DOHH2 (cell line): ENCODE measurements at regions not wholly inside any gene's neighbourhood (a gene's known extent, or its start where the extent isn't known, plus 50 kb on each side); places are given as distances from the start of the nearest gene placed in this dataset.

Experiments used
- H3F3A ChIP-seq: fragments of 200-600 bp; sonication (generic), shearing (Covaris generic); 2 replicates; pipeline ENCODE4 v1.6.0; 2016; ENCODE audit warnings: antibody characterized with exemption, mild to moderate bottlenecking; ENCODE audit not compliant: control insufficient read depth, insufficient read depth
- H3K27ac ChIP-seq: fragments of 200-600 bp; sonication (generic); 2 replicates; pipeline ENCODE4 v1.5.1; 2014; ENCODE audit warnings: low read depth, mild to moderate bottlenecking, low read length, moderate library complexity
- H3K27me3 ChIP-seq: fragments of 200-600 bp; sonication (generic); 2 replicates; pipeline ENCODE4 v1.6.1; 2014; ENCODE audit warnings: mild to moderate bottlenecking, low read length, mixed read lengths; ENCODE audit not compliant: control insufficient read depth
- H3K36me3 ChIP-seq: fragments of 200-600 bp; sonication (generic); 2 replicates; pipeline ENCODE4 v1.6.1; 2014; ENCODE audit warnings: mild to moderate bottlenecking, low read length, moderate library complexity, mixed read lengths; ENCODE audit not compliant: control insufficient read depth
- H3K4me1 ChIP-seq: fragments of 200-600 bp; sonication (generic); 2 replicates; pipeline ENCODE4 v1.6.1; 2014; ENCODE audit warnings: mild to moderate bottlenecking, low read length, mixed read lengths; ENCODE audit not compliant: control insufficient read depth
- H3K4me2 ChIP-seq: fragments of 200-600 bp; sonication (generic); 2 replicates; pipeline ENCODE4 v1.6.0; 2014; ENCODE audit warnings: mild to moderate bottlenecking, low read length, moderate library complexity
- H3K4me3 ChIP-seq: fragments of 200-600 bp; sonication (generic); 2 replicates; pipeline ENCODE4 v1.5.1; 2014; ENCODE audit warnings: mild to moderate bottlenecking, low read length, mixed read lengths
- H3K79me2 ChIP-seq: fragments of 200-600 bp; sonication (generic); 2 replicates; pipeline ENCODE4 v1.6.1; 2014; ENCODE audit warnings: mild to moderate bottlenecking, low read length, mixed read lengths; ENCODE audit not compliant: control insufficient read depth
- H3K9me2 ChIP-seq: fragments of 200-600 bp; sonication (generic); replicated peaks from 2 replicates; pipeline ENCODE4 v1.6.1; 2014; ENCODE audit warnings: mild to moderate bottlenecking, low read length, mixed read lengths; ENCODE audit not compliant: control insufficient read depth
- H3K9me3 ChIP-seq: fragments of 200-600 bp; sonication (generic); 2 replicates; pipeline ENCODE4 v1.6.1; 2014; ENCODE audit warnings: antibody characterized with exemption, low read length, mixed read lengths; ENCODE audit not compliant: control insufficient read depth, insufficient read depth
- H4K20me1 ChIP-seq: fragments of 200-600 bp; sonication (generic); 2 replicates; pipeline ENCODE4 v1.6.0; 2014; ENCODE audit warnings: low read depth, mild to moderate bottlenecking, antibody characterized with exemption, low read length, moderate library complexity; ENCODE audit not compliant: control insufficient read depth, insufficient read depth
- EZH2phosphoT487 ChIP-seq: fragments of 200-600 bp; sonication (generic); IDR thresholded peaks from 2 replicates; pipeline ENCODE4 v1.6.1; 2017; ENCODE audit warnings: borderline replicate concordance, mild to moderate bottlenecking, antibody characterized with exemption, low read length, moderate library complexity, mixed read lengths
- TF ChIP-seq, protein P1 (sequence below): fragments of 200-600 bp; sonication (generic); IDR thresholded peaks from one replicate; pipeline ENCODE4 v1.5.1; 2014; ENCODE audit warnings: antibody characterized with exemption, mild to moderate bottlenecking, low read depth, low read length; ENCODE audit not compliant: poor library complexity, severe bottlenecking

DNA sequence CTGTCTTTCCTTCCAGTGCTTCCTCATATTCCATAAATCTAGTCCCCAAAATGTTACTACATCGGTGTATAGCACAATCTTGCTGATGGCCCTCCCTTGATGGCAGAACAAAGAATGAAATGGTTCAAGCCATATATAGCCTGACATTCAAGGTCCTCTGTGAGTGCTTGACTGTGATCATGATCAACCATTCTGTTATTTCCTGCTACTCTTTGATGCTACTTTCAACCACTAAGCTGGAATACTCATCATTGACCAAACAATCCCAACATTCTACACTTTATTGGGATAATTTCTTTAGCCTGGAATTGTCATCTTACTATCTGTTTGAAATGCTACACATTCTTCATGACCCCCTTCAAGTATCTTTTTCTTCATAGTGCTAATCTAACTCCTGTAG, 633.9 kb downstream of the PLCL1 start:
- Histone ChIP-seq H3K79me2 (no peaks in the 10 kb centered on the region), H3K9me3 (no peaks in the 10 kb centered on the region), H3F3A (no peaks in the 10 kb centered on the region), H3K4me2 (no peak overlapping the region), H3K4me3 (no peak overlapping the region), H4K20me1 (no peaks in the 10 kb centered on the region), H3K27me3 (no peaks in the 10 kb centered on the region), H3K9me2 (no peaks in the 10 kb centered on the region), H3K4me1 (no peaks in the 10 kb centered on the region), H3K27ac (no peak overlapping the region), H3K36me3 (no peaks in the 10 kb centered on the region)
- TF ChIP-seq, protein P1, sequence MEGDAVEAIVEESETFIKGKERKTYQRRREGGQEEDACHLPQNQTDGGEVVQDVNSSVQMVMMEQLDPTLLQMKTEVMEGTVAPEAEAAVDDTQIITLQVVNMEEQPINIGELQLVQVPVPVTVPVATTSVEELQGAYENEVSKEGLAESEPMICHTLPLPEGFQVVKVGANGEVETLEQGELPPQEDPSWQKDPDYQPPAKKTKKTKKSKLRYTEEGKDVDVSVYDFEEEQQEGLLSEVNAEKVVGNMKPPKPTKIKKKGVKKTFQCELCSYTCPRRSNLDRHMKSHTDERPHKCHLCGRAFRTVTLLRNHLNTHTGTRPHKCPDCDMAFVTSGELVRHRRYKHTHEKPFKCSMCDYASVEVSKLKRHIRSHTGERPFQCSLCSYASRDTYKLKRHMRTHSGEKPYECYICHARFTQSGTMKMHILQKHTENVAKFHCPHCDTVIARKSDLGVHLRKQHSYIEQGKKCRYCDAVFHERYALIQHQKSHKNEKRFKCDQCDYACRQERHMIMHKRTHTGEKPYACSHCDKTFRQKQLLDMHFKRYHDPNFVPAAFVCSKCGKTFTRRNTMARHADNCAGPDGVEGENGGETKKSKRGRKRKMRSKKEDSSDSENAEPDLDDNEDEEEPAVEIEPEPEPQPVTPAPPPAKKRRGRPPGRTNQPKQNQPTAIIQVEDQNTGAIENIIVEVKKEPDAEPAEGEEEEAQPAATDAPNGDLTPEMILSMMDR: no peak
- TF ChIP-seq EZH2phosphoT487: no peak

DNA sequence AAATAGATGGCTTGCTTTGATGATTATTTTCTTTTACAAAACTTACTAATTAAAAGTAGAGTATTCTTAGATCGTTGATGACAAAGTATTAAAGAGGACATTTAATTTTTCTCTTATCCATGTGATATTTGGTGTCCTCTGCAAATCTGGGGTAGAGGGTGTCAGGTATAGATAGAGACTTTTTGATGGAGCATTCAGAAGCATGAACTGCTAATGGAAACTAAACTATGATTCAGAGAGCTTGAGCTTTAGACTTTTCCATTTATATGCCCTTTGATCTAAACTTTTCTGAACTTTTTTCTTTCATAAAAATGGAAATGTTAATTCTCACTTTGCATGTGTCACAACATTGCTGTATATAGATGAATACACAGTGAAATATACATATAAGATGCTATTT, 619.7 kb downstream of the PLCL1 start:
- no peaks in the 10 kb centered on the region for H3K79me2 ChIP-seq
- no peak for TF ChIP-seq EZH2phosphoT487
- TF ChIP-seq, protein P1: no peak
- no peaks in the 10 kb centered on the region for H3K9me2 ChIP-seq
- no peaks in the 10 kb centered on the region for H3K36me3 ChIP-seq
- H3K4me1 ChIP-seq: no peaks in the 10 kb centered on the region
- H4K20me1 ChIP-seq: no peaks in the 10 kb centered on the region
- no peak overlapping the region for H3K27ac ChIP-seq
- H3K4me3 ChIP-seq: no peak overlapping the region
- H3K27me3 ChIP-seq: no peaks in the 10 kb centered on the region
- H3K4me2 ChIP-seq: no peak overlapping the region
- no peaks in the 10 kb centered on the region for H3F3A ChIP-seq
- no peaks in the 10 kb centered on the region for H3K9me3 ChIP-seq

DNA sequence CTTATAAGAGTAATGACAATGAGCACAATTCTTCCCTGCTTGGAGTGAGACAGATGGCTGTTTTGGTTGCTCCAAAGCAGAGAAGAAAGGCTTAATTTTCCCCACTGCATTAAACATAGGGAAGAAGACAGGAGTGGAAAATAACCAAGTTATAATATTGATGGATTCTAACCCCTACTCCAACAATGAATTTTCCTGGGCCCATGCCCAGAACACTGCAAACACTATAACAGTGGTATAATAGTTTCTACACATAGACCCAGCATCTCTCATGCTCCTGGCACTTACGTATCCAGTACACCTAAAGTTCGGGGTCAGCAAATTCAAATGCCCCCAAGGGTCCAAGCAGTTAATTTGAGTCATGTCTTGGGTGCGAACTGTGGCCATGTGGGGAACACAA, 613.4 kb downstream of the PLCL1 start:
- H3K4me2 ChIP-seq: no peak overlapping the region
- H3K9me2 ChIP-seq: no peaks in the 10 kb centered on the region
- H3K4me3 ChIP-seq: no peak overlapping the region
- no peaks in the 10 kb centered on the region for H3F3A ChIP-seq
- no peaks in the 10 kb centered on the region for H3K27me3 ChIP-seq
- H3K27ac ChIP-seq: no peak overlapping the region
- H3K36me3 ChIP-seq: no peaks in the 10 kb centered on the region
- H3K4me1 ChIP-seq: no peaks in the 10 kb centered on the region
- no peaks in the 10 kb centered on the region for H3K79me2 ChIP-seq
- H4K20me1 ChIP-seq: no peaks in the 10 kb centered on the region
- TF ChIP-seq, protein P1: no peak
- TF ChIP-seq EZH2phosphoT487: no peak
- no peaks in the 10 kb centered on the region for H3K9me3 ChIP-seq

DNA sequence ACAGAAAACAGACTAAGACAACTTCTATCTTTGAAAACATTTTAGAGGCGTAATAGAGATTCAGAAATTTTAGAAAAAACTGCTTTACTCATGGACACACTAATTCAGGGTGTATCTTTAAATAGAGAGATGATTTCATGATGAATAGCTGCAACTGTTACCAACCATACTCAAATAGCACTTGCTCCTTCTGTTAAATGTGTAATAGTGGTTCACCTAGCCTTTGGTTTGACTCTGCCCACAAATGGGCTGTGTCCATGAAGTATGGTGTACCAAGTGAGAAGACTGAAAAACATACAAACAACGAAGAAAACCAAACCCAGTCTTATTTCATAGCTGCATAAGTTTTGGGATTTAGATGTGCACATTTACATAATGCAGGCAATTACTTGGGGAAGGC, 610.6 kb downstream of the PLCL1 start:
- Histone ChIP-seq H4K20me1 (no peaks in the 10 kb centered on the region), H3K79me2 (no peaks in the 10 kb centered on the region), H3K36me3 (no peaks in the 10 kb centered on the region), H3K4me2 (no peak overlapping the region), H3K9me3 (no peaks in the 10 kb centered on the region), H3K4me1 (no peaks in the 10 kb centered on the region), H3K27me3 (no peaks in the 10 kb centered on the region), H3F3A (no peaks in the 10 kb centered on the region), H3K27ac (no peak overlapping the region), H3K9me2 (no peaks in the 10 kb centered on the region), H3K4me3 (no peak overlapping the region)
- no peak for TF ChIP-seq EZH2phosphoT487
- TF ChIP-seq, protein P1: no peak
